Gastroesophageal sphincter (tissue), 4 donors: ENCODE measurements at regions not wholly inside any gene's neighbourhood (a gene's known extent, or its start where the extent isn't known, plus 50 kb on each side); places are given as distances from the start of the nearest gene placed in this dataset.
A peak's percentile ranks its signal among the peaks of the same experiment; 100 is the strongest.

Experiments used
- ATAC-seq: fragments of 150-250 bp; one replicate; pipeline ENCODE4 v1.9.1; 2016; ENCODE audit warnings: mild to moderate bottlenecking, moderate library complexity
- H3K27ac ChIP-seq, 4 donors: fragments of 200-600 bp; sonication (generic) in 3 of 4; 1 replicate in 3 of 4; 2 replicates in 1 of 4; pipeline ENCODE4 v1.5.1; 2016 to 2019
- H3K27me3 ChIP-seq: fragments of 200-600 bp; sonication (generic); one replicate; pipeline ENCODE4 v1.5.1; 2019
- H3K36me3 ChIP-seq, 2 donors: fragments of 200-600 bp; sonication (generic); one replicate each; pipeline ENCODE4 v1.5.1; 2019; ENCODE audit warnings: control low read depth in 1 of 2
- H3K4me1 ChIP-seq, 3 donors: fragments of 200-600 bp; sonication (generic); 1 replicate in 2 of 3; 2 replicates in 1 of 3; pipeline ENCODE4 v1.5.1; 2016 to 2019; ENCODE audit warnings: control low read depth in 2 of 3
- H3K4me3 ChIP-seq, 2 donors: fragments of 200-600 bp; sonication (generic); one replicate each; pipeline ENCODE4 v1.5.1; 2019; ENCODE audit warnings: mild to moderate bottlenecking in 1 of 2, moderate library complexity in 1 of 2
- H3K9me3 ChIP-seq, 3 donors: fragments of 200-600 bp; sonication (generic); one replicate each; pipeline ENCODE4 v1.5.1; 2017 to 2019; ENCODE audit warnings: control low read depth in 2 of 3
- CTCF ChIP-seq, 4 experiments: fragments of 200-600 bp in 2 of 4; fragments of 450-650 bp in 2 of 4; sonication (generic) in 1 of 4; IDR thresholded peaks; one replicate each; pipeline ENCODE4 v1.5.1; 2017 to 2019; ENCODE audit warnings: antibody characterized with exemption in 4 of 4, mild to moderate bottlenecking in 2 of 4, moderate library complexity in 2 of 4
- EP300 ChIP-seq: sonication (generic); formaldehyde crosslinking; IDR thresholded peaks from one replicate; pipeline ENCODE4 v1.6.1; 2017; ENCODE audit warnings: antibody characterized with exemption, mild to moderate bottlenecking
- POLR2A ChIP-seq, 2 donors: fragments of 450-650 bp; IDR thresholded peaks; one replicate each; pipeline ENCODE4 v1.6.1; 2017; ENCODE audit warnings: antibody characterized with exemption in 2 of 2, mild to moderate bottlenecking in 2 of 2, moderate library complexity in 1 of 2
- POLR2AphosphoS5 ChIP-seq: sonication (generic); formaldehyde crosslinking; IDR thresholded peaks from one replicate; pipeline ENCODE4 v1.6.1; 2017; ENCODE audit warnings: antibody characterized with exemption
- WGBS, 2 donors: methylation state at CpG; one replicate each; pipeline ENCODE4 v1.1.5; 2018; ENCODE audit warnings: low coverage in 1 of 2; 5-methylcytosine and 5-hydroxymethylcytosine counted together

- Histone ChIP-seq H3K27ac (peak overlapping the region in 3 of 4 donors; percentile 44 to 53 (median 48)), H3K36me3 (no peaks in the 10 kb centered on the region), H3K27me3 (no peaks in the 10 kb centered on the region), H3K4me3 (no peak overlapping the region), H3K9me3 (no peaks in the 10 kb centered on the region), H3K4me1 (peaks cover 8 to 25% (median 11%) of the 10 kb centered on the region in 3 donors)
- TF ChIP-seq POLR2AphosphoS5 = no peak
- TF ChIP-seq EP300 = no peak
- no peak for TF ChIP-seq CTCF (IDR thresholded peaks at IDR 0.05)
- TF ChIP-seq POLR2A (IDR thresholded peaks at IDR 0.05) = no peak
- 51 to 60% methylated on average over 1 to 2 of the region's 2 CpGs for WGBS, 2 donors
- peak; percentile 75 for ATAC-seq
These were observed 502.2 kb downstream of the PLPP3 start for GRCh38 chr1:56077206-56077605.

- Histone ChIP-seq H3K4me3 (no peak overlapping the region), H3K36me3 (no peaks in the 10 kb centered on the region), H3K27ac (peak overlapping the region; percentile 60 to 77 (median 74)), H3K27me3 (no peaks in the 10 kb centered on the region), H3K4me1 (peaks cover 8 to 25% (median 11%) of the 10 kb centered on the region in 3 donors), H3K9me3 (no peaks in the 10 kb centered on the region)
- 15 to 24% methylated on average over 4 to 6 of the region's 6 CpGs for WGBS, 2 donors
- TF ChIP-seq POLR2A (IDR thresholded peaks at IDR 0.05) (no peak), EP300 (no peak), CTCF (IDR thresholded peaks at IDR 0.05) (no peak), POLR2AphosphoS5 (peak; percentile 63)
- ATAC-seq = peak; percentile 87
These were observed 505.2 kb downstream of the PLPP3 start for GRCh38 chr1:56074007-56074651.

GRCh38 chr1:56073614-56074006 lies 505.8 kb downstream of the PLPP3 start:
- peak overlapping the region; percentile 60 to 77 (median 74) for H3K27ac ChIP-seq
- no peaks in the 10 kb centered on the region for H3K9me3 ChIP-seq
- peaks cover 8 to 25% (median 11%) of the 10 kb centered on the region in 3 donors for H3K4me1 ChIP-seq
- no peak overlapping the region for H3K4me3 ChIP-seq
- H3K27me3 ChIP-seq = no peaks in the 10 kb centered on the region
- H3K36me3 ChIP-seq = no peaks in the 10 kb centered on the region
- ATAC-seq = no peak
- 56 to 80% methylated on average over 1 to 2 of the region's 2 CpGs for WGBS, 2 donors
- TF ChIP-seq CTCF (IDR thresholded peaks at IDR 0.05) (no peak), EP300 (no peak), POLR2A (IDR thresholded peaks at IDR 0.05) (no peak), POLR2AphosphoS5 (no peak)

GRCh38 chr1:56073206-56073605 lies 506.2 kb downstream of the PLPP3 start:
- Histone ChIP-seq H3K27ac (peak overlapping the region; percentile 60 to 77 (median 74)), H3K4me3 (no peak overlapping the region), H3K9me3 (no peaks in the 10 kb centered on the region), H3K36me3 (no peaks in the 10 kb centered on the region), H3K27me3 (no peaks in the 10 kb centered on the region), H3K4me1 (peaks cover 8 to 25% (median 11%) of the 10 kb centered on the region in 3 donors)
- 38 to 67% methylated on average over 1 of the region's 1 CpG for WGBS, 2 donors
- no peak for ATAC-seq
- TF ChIP-seq CTCF (IDR thresholded peaks at IDR 0.05) = no peak
- TF ChIP-seq EP300 = no peak
- no peak for TF ChIP-seq POLR2AphosphoS5
- no peak for TF ChIP-seq POLR2A (IDR thresholded peaks at IDR 0.05)

GRCh38 chr1:56072310-56072709 lies 507.1 kb downstream of the PLPP3 start:
- Histone ChIP-seq H3K4me1 (peaks cover 8 to 25% (median 11%) of the 10 kb centered on the region in 3 donors), H3K4me3 (no peak overlapping the region), H3K36me3 (no peaks in the 10 kb centered on the region), H3K9me3 (no peaks in the 10 kb centered on the region), H3K27me3 (no peaks in the 10 kb centered on the region), H3K27ac (peak overlapping the region in 3 of 4 donors; percentile 60 to 77 (median 75))
- 83 to 91% methylated on average over 1 of the region's 1 CpG for WGBS, 2 donors
- ATAC-seq = no peak
- TF ChIP-seq POLR2A (IDR thresholded peaks at IDR 0.05) (no peak), EP300 (no peak), POLR2AphosphoS5 (no peak), CTCF (IDR thresholded peaks at IDR 0.05) (no peak)
